HCT116 (cell line): ENCODE measurements at regions not wholly inside any gene's neighbourhood (a gene's known extent, or its start where the extent isn't known, plus 50 kb on each side); places are given as distances from the start of the nearest gene placed in this dataset.

Experiments used
- CEBPB ChIP-seq: IDR thresholded peaks from 2 replicates; pipeline ENCODE4 v1.6.1; 2012; ENCODE audit warnings: low read depth
- EZH2 ChIP-seq: fragments of 200-600 bp; sonication (generic); IDR thresholded peaks from 2 replicates; pipeline ENCODE4 v1.6.1; 2017; ENCODE audit warnings: antibody characterized with exemption, mixed run types
- POLR2A ChIP-seq: IDR thresholded peaks from 2 replicates; pipeline ENCODE4 v1.7.0; 2011; ENCODE audit warnings: borderline replicate concordance; ENCODE audit not compliant: insufficient read depth, insufficient read length; ENCODE audit errors: extremely low read depth
- POLR2AphosphoS5 ChIP-seq: IDR thresholded peaks from 2 replicates; pipeline ENCODE4 v1.6.1; 2011; ENCODE audit warnings: mild to moderate bottlenecking, low read depth, low read length, moderate library complexity
- SP1 ChIP-seq: IDR thresholded peaks from 2 replicates; pipeline ENCODE4 v1.6.1; 2012; ENCODE audit warnings: low read depth
- YY1 ChIP-seq: IDR thresholded peaks from 2 replicates; pipeline ENCODE4 v1.6.1; 2011; ENCODE audit warnings: low read length, low read depth, moderate library complexity, mild to moderate bottlenecking; ENCODE audit not compliant: insufficient replicate concordance; ENCODE audit errors: extremely low read depth
- TF ChIP-seq, protein P1 (sequence below), 3 experiments: fragments of 200-600 bp in 1 of 3; sonication (generic) in 1 of 3; IDR thresholded peaks in 2 of 3; conservative IDR thresholded peaks in 1 of 3; 2 replicates each; pipeline ENCODE4 v1.5.1; 2012 to 2017; ENCODE audit warnings: low read depth in 2 of 3, low read length in 2 of 3, antibody characterized with exemption in 1 of 3, borderline replicate concordance in 1 of 3, control low read depth in 1 of 3, mild to moderate bottlenecking in 1 of 3, mixed read lengths in 1 of 3, mixed run types in 1 of 3, moderate library complexity in 1 of 3; ENCODE audit not compliant: insufficient read depth in 1 of 3

GRCh38 chr13:74646091-74646490 is 511.9 kb upstream of the KLF12 start:
- TF ChIP-seq, protein P1, sequence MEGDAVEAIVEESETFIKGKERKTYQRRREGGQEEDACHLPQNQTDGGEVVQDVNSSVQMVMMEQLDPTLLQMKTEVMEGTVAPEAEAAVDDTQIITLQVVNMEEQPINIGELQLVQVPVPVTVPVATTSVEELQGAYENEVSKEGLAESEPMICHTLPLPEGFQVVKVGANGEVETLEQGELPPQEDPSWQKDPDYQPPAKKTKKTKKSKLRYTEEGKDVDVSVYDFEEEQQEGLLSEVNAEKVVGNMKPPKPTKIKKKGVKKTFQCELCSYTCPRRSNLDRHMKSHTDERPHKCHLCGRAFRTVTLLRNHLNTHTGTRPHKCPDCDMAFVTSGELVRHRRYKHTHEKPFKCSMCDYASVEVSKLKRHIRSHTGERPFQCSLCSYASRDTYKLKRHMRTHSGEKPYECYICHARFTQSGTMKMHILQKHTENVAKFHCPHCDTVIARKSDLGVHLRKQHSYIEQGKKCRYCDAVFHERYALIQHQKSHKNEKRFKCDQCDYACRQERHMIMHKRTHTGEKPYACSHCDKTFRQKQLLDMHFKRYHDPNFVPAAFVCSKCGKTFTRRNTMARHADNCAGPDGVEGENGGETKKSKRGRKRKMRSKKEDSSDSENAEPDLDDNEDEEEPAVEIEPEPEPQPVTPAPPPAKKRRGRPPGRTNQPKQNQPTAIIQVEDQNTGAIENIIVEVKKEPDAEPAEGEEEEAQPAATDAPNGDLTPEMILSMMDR (IDR thresholded peaks at IDR 0.05 in 2 of 3, conservative IDR thresholded peaks at IDR 0.05 in 1 of 3; ENCODE audit: borderline replicate concordance in 1 of 3, insufficient read depth in 1 of 3, low read depth in 2 of 3, low read length in 2 of 3) = no peak
- TF ChIP-seq SP1 (no peak), YY1 (no peak), POLR2AphosphoS5 (no peak), EZH2 (no peak), POLR2A (no peak), CEBPB (no peak)
